ENCODE measurements at regions not wholly inside any gene's neighbourhood (a gene's known extent, or its start where the extent isn't known, plus 50 kb on each side); places are given as distances from the start of the nearest gene placed in this dataset.

DNA sequence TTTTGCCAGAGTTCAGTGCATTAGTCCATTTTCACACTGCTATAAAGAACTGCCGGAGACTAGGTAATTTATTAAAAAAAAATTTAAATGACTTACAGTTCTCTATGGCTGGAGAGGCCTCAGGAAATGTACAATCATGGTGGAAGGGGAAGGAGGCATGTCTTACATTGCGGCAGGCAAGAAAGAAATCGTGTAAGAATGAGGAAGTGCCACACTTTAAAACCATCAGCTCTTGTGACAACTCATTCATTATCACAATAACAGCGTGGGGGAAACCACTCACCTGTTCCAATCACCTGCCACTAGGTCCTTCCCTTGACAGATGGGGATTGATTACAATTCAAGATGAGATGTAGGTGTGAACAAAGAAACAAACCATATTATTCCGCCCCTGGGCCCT, 1361.4 kb downstream of the NSUN3 start:
- Mint-ChIP-seq H3K9me3 (peaks cover 4% of the 10 kb centered on the region), H3K36me3 (no peaks in the 10 kb centered on the region), H3K27me3 (no peaks in the 10 kb centered on the region), H3K4me1 (no peaks in the 10 kb centered on the region), H3K27ac (no peak overlapping the region), H3K4me3 (no peak overlapping the region)
- no peak for ATAC-seq (ENCODE audit: low read depth)
- no peak for DNase-seq (ENCODE audit: low spot score in 2 of 2)

DNA sequence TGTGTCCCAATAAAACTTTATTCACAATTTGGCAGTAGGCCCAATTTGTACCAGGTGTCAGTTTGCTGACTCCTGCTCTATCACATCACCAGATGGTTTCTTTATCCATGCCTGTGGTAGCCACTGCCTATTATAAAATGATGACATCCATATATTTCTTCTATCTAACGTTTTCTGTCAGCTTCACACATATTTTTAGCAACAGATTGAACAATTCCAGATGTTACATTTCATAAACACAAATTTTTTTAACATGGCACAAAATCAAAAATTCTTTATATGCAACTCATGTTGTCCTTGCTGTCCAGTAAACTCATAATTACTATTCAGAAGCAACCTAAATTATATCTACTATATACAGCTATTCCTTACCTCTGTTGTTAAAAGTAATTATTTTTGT, 1371.6 kb downstream of the NSUN3 start:
- no peak for DNase-seq (ENCODE audit: low spot score in 2 of 2)
- ATAC-seq (ENCODE audit: low read depth): no peak
- Mint-ChIP-seq H3K36me3 (no peaks in the 10 kb centered on the region), H3K4me3 (no peak overlapping the region), H3K4me1 (no peaks in the 10 kb centered on the region), H3K27me3 (no peaks in the 10 kb centered on the region), H3K9me3 (no peaks in the 10 kb centered on the region), H3K27ac (no peak overlapping the region)

DNA sequence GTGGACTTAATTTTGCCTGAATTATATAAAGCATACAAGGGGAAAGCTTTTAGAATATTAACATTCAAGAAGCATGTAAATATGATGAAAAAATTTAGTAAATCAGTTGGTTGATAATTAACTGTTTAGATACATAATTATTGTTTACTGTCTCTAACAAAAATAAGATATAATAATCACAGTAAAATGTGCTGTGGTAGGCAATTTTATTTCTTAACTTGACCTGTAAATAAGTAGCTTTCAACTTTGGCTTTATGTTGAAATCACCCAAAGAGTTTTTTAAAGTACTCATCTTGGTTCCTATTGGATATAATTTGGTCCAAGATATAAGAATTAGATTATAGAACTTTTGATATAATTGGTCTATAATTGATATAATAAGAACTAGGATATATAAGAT, 1374.5 kb downstream of the NSUN3 start:
- no peak for ATAC-seq (ENCODE audit: low read depth)
- H3K9me3 Mint-ChIP-seq: no peaks in the 10 kb centered on the region
- no peaks in the 10 kb centered on the region for H3K4me1 Mint-ChIP-seq
- H3K27ac Mint-ChIP-seq: no peak overlapping the region
- no peaks in the 10 kb centered on the region for H3K36me3 Mint-ChIP-seq
- H3K4me3 Mint-ChIP-seq: no peak overlapping the region
- no peaks in the 10 kb centered on the region for H3K27me3 Mint-ChIP-seq
- DNase-seq (ENCODE audit: low spot score in 2 of 2): no peak

DNA sequence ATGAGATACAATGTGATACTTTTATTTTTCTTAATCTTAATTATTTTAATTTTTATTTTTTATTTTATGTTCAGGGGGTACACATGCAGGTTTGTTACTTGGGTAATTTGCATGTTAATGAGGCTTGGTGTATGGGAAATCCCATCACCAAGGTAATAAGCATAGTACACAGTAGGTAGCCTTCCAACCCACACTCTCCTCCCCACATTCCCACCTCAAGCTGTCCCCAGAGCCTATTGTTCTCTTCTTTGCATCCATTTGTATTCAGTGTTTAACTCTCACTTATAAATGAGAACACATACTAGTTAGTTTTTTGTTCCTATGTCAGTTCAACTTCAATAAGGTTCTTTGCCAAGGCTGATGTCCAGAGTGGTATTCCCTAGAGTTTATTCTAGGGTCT, 1375.4 kb downstream of the NSUN3 start:
- no peaks in the 10 kb centered on the region for H3K27me3 Mint-ChIP-seq
- DNase-seq (ENCODE audit: low spot score in 2 of 2) (no peak), ATAC-seq (ENCODE audit: low read depth) (no peak)
- no peak overlapping the region for H3K4me3 Mint-ChIP-seq
- no peak overlapping the region for H3K27ac Mint-ChIP-seq
- no peaks in the 10 kb centered on the region for H3K36me3 Mint-ChIP-seq
- H3K4me1 Mint-ChIP-seq: no peaks in the 10 kb centered on the region
- no peaks in the 10 kb centered on the region for H3K9me3 Mint-ChIP-seq

DNA sequence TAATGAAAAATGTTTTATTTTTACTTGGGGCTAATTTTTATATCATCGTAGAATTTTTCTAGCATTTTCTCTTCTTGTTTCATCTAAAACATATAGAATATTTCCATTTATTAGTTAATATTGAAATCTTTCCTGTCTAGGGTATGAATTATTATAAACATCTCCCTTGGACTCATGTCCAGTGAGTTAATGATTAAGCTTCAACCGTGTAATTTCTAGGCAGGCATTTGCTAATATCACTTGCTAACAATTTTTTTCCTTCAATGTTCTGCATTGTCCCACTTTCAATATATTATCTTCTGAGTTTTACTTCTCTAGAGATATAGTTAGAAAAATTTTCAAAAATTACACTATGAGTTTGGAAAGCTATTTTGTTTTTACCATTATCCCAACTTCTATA, 1371.6 kb upstream of the EPHA6 start:
- DNase-seq (ENCODE audit: low spot score in 2 of 2): no peak
- no peaks in the 10 kb centered on the region for H3K9me3 Mint-ChIP-seq
- no peaks in the 10 kb centered on the region for H3K36me3 Mint-ChIP-seq
- H3K27ac Mint-ChIP-seq: no peak overlapping the region
- no peaks in the 10 kb centered on the region for H3K4me1 Mint-ChIP-seq
- no peaks in the 10 kb centered on the region for H3K27me3 Mint-ChIP-seq
- ATAC-seq (ENCODE audit: low read depth): no peak
- H3K4me3 Mint-ChIP-seq: no peak overlapping the region

DNA sequence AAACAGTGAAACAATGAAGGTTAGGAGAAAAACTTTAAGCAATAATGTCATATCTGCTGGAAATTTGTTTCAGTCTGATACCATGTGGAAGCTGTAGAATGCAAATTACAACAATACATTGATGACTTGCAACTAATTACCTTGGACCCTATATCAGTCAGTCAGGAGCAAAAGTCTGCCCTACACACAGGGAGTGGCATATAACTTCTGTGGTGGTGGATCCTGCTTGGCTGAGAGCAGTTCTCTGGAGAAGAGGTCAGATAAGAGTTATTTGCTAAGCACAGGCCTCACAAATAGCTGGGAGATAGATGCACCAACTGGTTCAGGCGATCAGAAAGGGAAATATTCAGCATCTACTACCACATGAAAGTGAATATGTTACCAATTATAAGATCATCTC, 1364.6 kb upstream of the EPHA6 start:
- Mint-ChIP-seq H3K27me3 (no peaks in the 10 kb centered on the region), H3K9me3 (peaks cover 2% of the 10 kb centered on the region), H3K36me3 (no peaks in the 10 kb centered on the region), H3K4me1 (no peaks in the 10 kb centered on the region), H3K4me3 (no peak overlapping the region), H3K27ac (no peak overlapping the region)
- DNase-seq (ENCODE audit: low spot score in 2 of 2) (no peak), ATAC-seq (ENCODE audit: low read depth) (no peak)

DNA sequence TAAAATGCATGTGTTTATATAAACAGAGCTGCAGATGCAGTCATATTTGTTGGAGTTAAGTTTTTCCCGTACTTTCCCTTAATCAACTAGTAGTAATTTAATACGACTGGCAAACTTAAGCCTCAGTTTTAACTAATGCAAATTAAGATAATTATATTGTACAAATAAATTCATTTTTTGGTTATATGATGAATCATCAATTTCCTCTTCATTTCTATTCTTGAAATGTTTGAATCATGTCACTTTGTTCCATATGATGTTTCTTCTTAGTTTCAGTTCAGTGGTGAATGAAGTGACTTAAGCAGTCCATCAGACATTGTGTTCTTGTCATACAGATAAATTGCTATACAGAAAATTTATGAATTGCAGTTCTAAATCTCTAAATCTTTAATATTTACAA, 1361.2 kb upstream of the EPHA6 start:
- Mint-ChIP-seq H3K36me3 (no peaks in the 10 kb centered on the region), H3K9me3 (peaks cover 3% of the 10 kb centered on the region), H3K4me1 (no peaks in the 10 kb centered on the region), H3K4me3 (no peak overlapping the region), H3K27ac (no peak overlapping the region), H3K27me3 (no peaks in the 10 kb centered on the region)
- no peak for ATAC-seq (ENCODE audit: low read depth)
- no peak for DNase-seq (ENCODE audit: low spot score in 2 of 2)

DNA sequence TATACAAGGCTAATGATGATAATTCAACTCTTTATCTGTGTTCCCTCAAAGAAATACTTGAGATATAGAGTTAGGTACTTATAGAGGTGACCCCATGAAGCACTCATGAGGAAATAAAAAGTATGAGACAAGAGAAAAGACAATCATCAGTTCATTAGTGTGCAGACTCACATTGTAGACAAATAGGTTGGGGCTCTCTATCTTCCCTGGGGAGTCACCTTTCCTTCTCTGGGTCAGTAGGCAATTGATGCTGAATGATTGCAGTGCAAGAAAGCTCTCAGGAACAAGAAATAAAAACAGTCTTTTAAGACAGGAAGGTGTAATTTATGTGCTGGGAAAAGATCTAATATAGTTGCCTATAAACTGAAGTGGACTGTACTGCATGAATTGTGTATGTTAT, 1357.6 kb upstream of the EPHA6 start:
- H3K36me3 Mint-ChIP-seq: no peaks in the 10 kb centered on the region
- ATAC-seq (ENCODE audit: low read depth) (no peak), DNase-seq (ENCODE audit: low spot score in 2 of 2) (no peak)
- H3K4me3 Mint-ChIP-seq: no peak overlapping the region
- H3K27ac Mint-ChIP-seq: no peak overlapping the region
- peaks cover 2% of the 10 kb centered on the region for H3K9me3 Mint-ChIP-seq
- no peaks in the 10 kb centered on the region for H3K4me1 Mint-ChIP-seq
- no peaks in the 10 kb centered on the region for H3K27me3 Mint-ChIP-seq

DNA sequence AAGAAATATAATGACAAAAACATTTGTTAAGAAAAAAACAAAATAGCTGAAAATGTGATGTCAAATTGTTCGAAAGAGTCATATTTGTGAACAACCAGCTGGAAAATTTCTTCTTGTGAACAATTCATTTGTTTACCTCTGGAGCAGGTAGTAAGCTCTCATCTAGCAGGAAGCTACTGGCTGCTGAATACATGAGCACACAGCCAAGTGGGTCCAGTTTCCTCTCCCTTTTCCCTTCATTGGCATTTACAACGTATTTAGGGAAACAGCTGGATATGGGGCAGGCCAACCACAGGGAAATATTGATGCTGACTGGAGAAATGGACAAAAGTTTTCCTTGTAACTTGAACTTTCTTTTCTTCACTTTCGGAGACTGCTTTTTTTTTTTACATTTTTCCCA, 1354.7 kb upstream of the EPHA6 start:
- Mint-ChIP-seq H3K4me1 (no peaks in the 10 kb centered on the region), H3K27ac (no peak overlapping the region), H3K36me3 (no peaks in the 10 kb centered on the region), H3K27me3 (no peaks in the 10 kb centered on the region), H3K4me3 (no peak overlapping the region), H3K9me3 (peaks cover 2% of the 10 kb centered on the region)
- ATAC-seq (ENCODE audit: low read depth): no peak
- no peak for DNase-seq (ENCODE audit: low spot score in 2 of 2)

DNA sequence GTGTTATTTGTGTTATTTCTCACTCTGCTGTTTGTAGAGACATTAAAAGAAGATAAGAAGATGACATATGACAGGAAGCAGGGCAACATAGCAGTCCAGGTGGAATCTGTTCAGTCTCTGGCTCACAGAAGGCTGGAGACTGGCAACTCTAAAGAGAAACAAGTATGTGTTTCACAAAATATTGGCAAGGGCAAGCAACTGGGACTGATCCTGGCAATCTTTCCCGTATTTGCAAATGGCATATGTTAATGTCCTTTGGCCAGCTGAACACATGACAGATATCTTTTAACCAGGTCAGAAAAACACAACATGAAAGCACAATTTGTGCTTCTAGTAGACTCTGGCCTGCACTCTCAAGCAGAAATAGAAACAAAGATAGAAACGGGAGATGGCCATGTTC, 1354.1 kb upstream of the EPHA6 start:
- no peak overlapping the region for H3K27ac Mint-ChIP-seq
- H3K27me3 Mint-ChIP-seq: no peaks in the 10 kb centered on the region
- no peak overlapping the region for H3K4me3 Mint-ChIP-seq
- no peak for DNase-seq (ENCODE audit: low spot score in 2 of 2)
- peaks cover 2% of the 10 kb centered on the region for H3K9me3 Mint-ChIP-seq
- H3K36me3 Mint-ChIP-seq: no peaks in the 10 kb centered on the region
- no peaks in the 10 kb centered on the region for H3K4me1 Mint-ChIP-seq
- ATAC-seq (ENCODE audit: low read depth): no peak

DNA sequence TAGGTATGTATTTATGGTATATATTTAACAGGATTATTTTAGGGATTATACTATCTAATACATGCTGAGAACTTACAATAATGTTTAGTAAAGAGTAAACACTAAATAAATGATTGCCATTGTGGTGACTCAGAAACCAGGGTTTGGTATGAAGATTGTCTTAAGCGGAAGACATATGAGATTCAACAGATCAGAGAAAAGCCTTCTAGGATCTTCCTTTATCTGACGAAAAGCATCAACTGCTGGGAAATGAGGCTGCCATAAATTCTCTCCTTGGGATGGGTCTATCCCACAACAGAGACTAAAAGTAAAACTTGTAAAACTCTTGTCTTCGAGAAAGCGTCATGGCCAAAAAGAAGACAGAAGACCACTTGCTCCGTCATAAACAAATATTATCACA, 1352.2 kb upstream of the EPHA6 start:
- peaks cover 6% of the 10 kb centered on the region for H3K9me3 Mint-ChIP-seq
- DNase-seq (ENCODE audit: low spot score in 2 of 2) (no peak), ATAC-seq (ENCODE audit: low read depth) (no peak)
- H3K27ac Mint-ChIP-seq: no peak overlapping the region
- H3K4me1 Mint-ChIP-seq: no peaks in the 10 kb centered on the region
- H3K4me3 Mint-ChIP-seq: no peak overlapping the region
- H3K36me3 Mint-ChIP-seq: no peaks in the 10 kb centered on the region
- no peaks in the 10 kb centered on the region for H3K27me3 Mint-ChIP-seq

DNA sequence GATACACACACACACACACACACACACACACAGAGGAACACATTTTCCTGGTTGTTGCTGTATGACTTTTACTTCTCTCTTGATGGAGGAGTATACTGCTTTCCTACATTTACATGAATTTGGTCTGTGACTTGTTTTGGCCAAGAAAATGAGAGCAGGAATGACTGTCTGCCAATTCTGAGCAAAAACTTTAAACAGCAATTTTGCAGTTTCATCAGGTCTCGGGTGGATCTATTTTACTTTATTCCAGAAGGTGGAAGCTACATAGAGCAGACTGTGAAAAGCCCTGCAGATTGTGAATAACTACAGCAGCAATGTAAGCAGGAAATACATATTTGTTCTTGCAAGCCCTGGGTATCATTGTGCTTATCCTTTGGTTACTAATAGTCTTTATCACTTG, 1350.0 kb upstream of the EPHA6 start:
- ATAC-seq (ENCODE audit: low read depth) (no peak), DNase-seq (ENCODE audit: low spot score in 2 of 2) (no peak)
- Mint-ChIP-seq H3K4me1 (no peaks in the 10 kb centered on the region), H3K4me3 (no peak overlapping the region), H3K27me3 (no peaks in the 10 kb centered on the region), H3K9me3 (peaks cover 6% of the 10 kb centered on the region), H3K27ac (no peak overlapping the region), H3K36me3 (no peaks in the 10 kb centered on the region)

DNA sequence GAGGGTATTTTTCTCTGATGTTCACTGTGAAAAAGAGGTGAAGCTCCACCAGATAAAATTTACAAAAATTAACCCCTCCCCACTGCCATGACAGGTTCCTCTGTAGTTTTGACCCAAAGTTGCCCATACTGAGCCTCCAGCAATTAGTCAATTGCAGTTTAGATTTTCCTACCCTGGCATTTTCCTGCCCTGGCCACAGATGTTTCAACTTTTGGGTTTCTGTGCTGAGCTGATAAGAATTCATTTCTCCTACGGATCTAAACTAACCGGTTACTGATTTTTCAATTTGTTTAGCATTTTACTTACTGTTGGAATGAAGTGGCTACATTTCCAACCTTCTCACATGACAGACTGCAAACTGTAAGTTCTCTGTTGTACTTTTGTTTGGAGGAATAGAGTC, 1346.1 kb upstream of the EPHA6 start:
- Mint-ChIP-seq H3K4me3 (no peak overlapping the region), H3K36me3 (no peaks in the 10 kb centered on the region), H3K27me3 (no peaks in the 10 kb centered on the region), H3K9me3 (peaks cover 6% of the 10 kb centered on the region), H3K27ac (no peak overlapping the region), H3K4me1 (no peaks in the 10 kb centered on the region)
- DNase-seq (ENCODE audit: low spot score in 2 of 2) (no peak), ATAC-seq (ENCODE audit: low read depth) (no peak)

DNA sequence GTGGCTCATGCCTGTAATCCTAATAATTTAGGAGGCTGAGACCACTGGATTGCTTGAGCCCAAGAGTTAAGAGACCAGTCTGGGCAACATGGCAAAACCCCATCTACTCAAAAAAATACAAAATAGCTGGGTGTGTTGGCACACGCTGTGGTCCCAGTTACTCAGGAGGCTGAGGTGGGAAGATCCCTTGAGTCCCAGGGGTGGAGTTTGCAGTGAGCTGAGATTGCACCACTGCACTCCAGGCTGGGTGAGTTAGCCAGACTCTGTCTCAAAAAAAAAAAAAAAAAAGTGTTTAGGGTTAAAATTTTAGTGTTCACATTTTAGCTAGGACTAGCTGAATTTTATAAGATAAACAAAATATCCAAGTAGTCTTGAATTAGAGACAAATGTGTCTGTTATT, 1340.1 kb upstream of the EPHA6 start:
- Mint-ChIP-seq H3K9me3 (peaks cover 3% of the 10 kb centered on the region), H3K36me3 (no peaks in the 10 kb centered on the region), H3K4me1 (no peaks in the 10 kb centered on the region), H3K4me3 (no peak overlapping the region), H3K27me3 (no peaks in the 10 kb centered on the region), H3K27ac (no peak overlapping the region)
- no peak for DNase-seq (ENCODE audit: low spot score in 2 of 2)
- no peak for ATAC-seq (ENCODE audit: low read depth)

DNA sequence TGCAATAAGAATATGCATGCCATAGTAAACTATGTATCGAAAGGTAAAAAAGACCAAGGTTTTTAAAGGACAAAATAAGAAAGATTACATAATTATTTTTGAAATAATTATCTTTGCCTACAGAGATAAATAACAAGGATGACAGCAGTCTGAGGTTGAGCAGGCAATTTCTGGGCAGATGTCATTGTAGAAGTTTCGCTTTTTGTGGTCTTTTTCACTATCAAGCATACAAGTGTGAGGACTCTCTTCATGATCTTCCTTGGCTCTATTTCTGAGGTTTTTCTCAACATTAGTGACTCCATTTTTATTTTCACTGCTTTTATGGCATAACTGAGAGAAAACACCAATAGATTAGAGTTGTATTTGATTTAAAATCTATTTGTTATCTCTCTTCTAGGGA, 1337.9 kb upstream of the EPHA6 start:
- ATAC-seq (ENCODE audit: low read depth) (no peak), DNase-seq (ENCODE audit: low spot score in 2 of 2) (no peak)
- Mint-ChIP-seq H3K4me3 (no peak overlapping the region), H3K27ac (no peak overlapping the region), H3K9me3 (peaks cover 3% of the 10 kb centered on the region), H3K36me3 (no peaks in the 10 kb centered on the region), H3K27me3 (no peaks in the 10 kb centered on the region), H3K4me1 (no peaks in the 10 kb centered on the region)

DNA sequence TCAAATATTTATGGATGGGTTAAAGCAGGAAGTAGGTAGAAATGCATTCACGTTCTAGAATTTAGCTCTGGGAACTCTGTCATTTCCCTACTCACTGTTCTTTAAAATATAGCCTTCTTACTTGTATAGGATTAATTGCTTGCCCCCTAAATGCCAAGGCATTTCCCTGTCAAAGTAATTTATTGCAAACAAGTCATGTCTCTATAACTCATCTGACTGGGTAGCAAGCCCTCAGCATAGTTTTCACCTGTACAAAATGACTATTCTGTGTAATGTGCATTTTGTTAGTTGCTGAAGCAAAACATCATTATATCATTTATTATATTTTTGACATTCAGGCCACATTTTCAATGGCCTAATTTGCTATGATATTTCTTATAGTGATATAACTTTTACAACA, 1308.2 kb upstream of the EPHA6 start:
- Mint-ChIP-seq H3K4me3 (no peak overlapping the region), H3K4me1 (no peaks in the 10 kb centered on the region), H3K9me3 (peaks cover 3% of the 10 kb centered on the region), H3K36me3 (no peaks in the 10 kb centered on the region), H3K27me3 (no peaks in the 10 kb centered on the region), H3K27ac (no peak overlapping the region)
- DNase-seq (ENCODE audit: low spot score in 2 of 2): no peak
- ATAC-seq (ENCODE audit: low read depth): no peak
